A549 (cell line): ENCODE measurements at regions not wholly inside any gene's neighbourhood (a gene's known extent, or its start where the extent isn't known, plus 50 kb on each side); places are given as distances from the start of the nearest gene placed in this dataset.
A peak's percentile ranks its signal among the peaks of the same experiment; 100 is the strongest.

Experiments
- ATAC-seq, 2 experiments: fragments of 200-7000 bp in 1 of 2; fragments of >200 bp in 1 of 2; cut with Nextera tagmentation in 1 of 2; cut with Tn5 transposase in 1 of 2; 3 replicates each; pipeline versions ENCODE4 v1.8.0 to v1.9.1; 2018 to 2020; ENCODE audit warnings: mild to moderate bottlenecking in 1 of 2, moderate library complexity in 1 of 2
- CTCF ChIA-PET: fragments of 300-600 bp; sonication (Branson Sonifier 250); formaldehyde crosslinking; extraction: SDS; loops from one replicate; lab custom pipeline; 2021; ENCODE audit warnings: antibody characterized with exemption, inconsistent platforms; lab: Yijun Ruan, JAX
- POLR2A ChIA-PET: fragments of 350-600 bp; formaldehyde crosslinking; extraction: SDS; loops from one replicate; lab custom pipeline; 2021; ENCODE audit warnings: antibody characterized with exemption, inconsistent platforms; lab: Yijun Ruan, JAX
- DNase-seq, 2 experiments: peaks; one replicate each; pipeline versions ENCODE4 v3.0.0 to v3.0.0-alpha.2; 2011 to 2016; ENCODE audit warnings: low read depth in 1 of 2, low spot score in 1 of 2
- FAIRE-seq: peaks from 2 replicates; lab custom pipeline; 2011; peaks lifted over from hg19 to GRCh38; lab: Jason Lieb, UNC
- H3K27ac ChIP-seq, 2 experiments: fragments of >200 bp; sonication (Bioruptor Twin); formaldehyde crosslinking; 3 replicates each; pipeline ENCODE4 v1.5.1; 2016 to 2017
- H3K4me1 ChIP-seq: fragments of >200 bp; sonication (Bioruptor Twin); formaldehyde crosslinking; 3 replicates; pipeline ENCODE4 v1.6.1; 2016
- H3K4me2 ChIP-seq: fragments of >200 bp; sonication (Bioruptor Twin); formaldehyde crosslinking; 3 replicates; pipeline ENCODE4 v1.6.1; 2016
- H3K4me3 ChIP-seq: fragments of >200 bp; sonication (Bioruptor Twin); formaldehyde crosslinking; 3 replicates; pipeline ENCODE4 v1.5.1; 2016
- H3K9me3 ChIP-seq: fragments of >200 bp; sonication (Bioruptor Twin); formaldehyde crosslinking; 3 replicates; pipeline ENCODE4 v1.6.1; 2016
- BHLHE40 ChIP-seq: IDR thresholded peaks from 2 replicates; pipeline ENCODE4 v1.6.1; 2012; ENCODE audit warnings: low read depth, low read length, inconsistent platforms
- CBX2 ChIP-seq: fragments of 200-600 bp; sonication (generic); IDR thresholded peaks from 2 replicates; pipeline ENCODE4 v1.6.1; 2016; ENCODE audit warnings: low read depth, mild to moderate bottlenecking, borderline replicate concordance
- CBX8 ChIP-seq: fragments of 200-600 bp; sonication (generic); IDR thresholded peaks from 2 replicates; pipeline ENCODE4 v1.6.1; 2016
- CEBPB ChIP-seq, 2 experiments: fragments of >200 bp in 1 of 2; sonication (Bioruptor Twin) in 1 of 2; formaldehyde crosslinking in 1 of 2; IDR thresholded peaks; 2 replicates each; pipeline ENCODE4 v1.6.1; 2012 to 2016
- EP300 ChIP-seq, 2 experiments: fragments of >200 bp; sonication (Bioruptor Twin); formaldehyde crosslinking; IDR thresholded peaks; 2 replicates in 1 of 2; 3 replicates in 1 of 2; pipeline ENCODE4 v1.6.1; 2016 to 2017
- FOSL2 ChIP-seq, 2 experiments: fragments of 450-650 bp in 1 of 2; fragments of >200 bp in 1 of 2; sonication (Bioruptor Twin) in 1 of 2; formaldehyde crosslinking; IDR thresholded peaks; 2 replicates each; pipeline versions ENCODE4 v1.5.0 to v1.6.1; 2016 to 2020; ENCODE audit warnings: mild to moderate bottlenecking in 1 of 2, moderate library complexity in 1 of 2
- GATA3 ChIP-seq: IDR thresholded peaks from 2 replicates; pipeline ENCODE4 v1.6.1; 2012; ENCODE audit warnings: borderline replicate concordance
- HOXB5 ChIP-seq: fragments of 250-450 bp; sonication (Bioruptor Pico); IDR thresholded peaks from 2 replicates; pipeline ENCODE4 v1.5.0; 2020; ENCODE audit warnings: mild to moderate bottlenecking, moderate library complexity
- JUN ChIP-seq, 2 experiments: fragments of >200 bp; sonication (Bioruptor Twin); formaldehyde crosslinking; IDR thresholded peaks; 2 replicates in 1 of 2; 3 replicates in 1 of 2; pipeline ENCODE4 v1.6.1; 2016 to 2017
- JUNB ChIP-seq: fragments of >200 bp; sonication (Bioruptor Twin); formaldehyde crosslinking; IDR thresholded peaks from 2 replicates; pipeline ENCODE4 v1.6.1; 2016
- NPAS2 ChIP-seq: fragments of 250-450 bp; sonication (Bioruptor Pico); IDR thresholded peaks from 2 replicates; pipeline ENCODE4 v1.8.0; 2022; ENCODE audit warnings: mild to moderate bottlenecking, moderate library complexity, borderline replicate concordance
- RAD21 ChIP-seq, 2 experiments: fragments of >200 bp in 1 of 2; sonication (Bioruptor Twin) in 1 of 2; formaldehyde crosslinking in 1 of 2; IDR thresholded peaks in 1 of 2; conservative IDR thresholded peaks in 1 of 2; 2 replicates in 1 of 2; 3 replicates in 1 of 2; pipeline ENCODE4 v1.6.1; 2012 to 2018; ENCODE audit warnings: inconsistent platforms in 1 of 2
- RFX5 ChIP-seq: fragments of 450-650 bp; IDR thresholded peaks from 2 replicates; pipeline ENCODE4 v1.7.1; 2014; ENCODE audit warnings: antibody characterized with exemption, mild to moderate bottlenecking, moderate library complexity
- RNF2 ChIP-seq: fragments of 200-600 bp; sonication (generic); IDR thresholded peaks from 2 replicates; pipeline ENCODE4 v1.6.1; 2016; ENCODE audit warnings: low read depth, mild to moderate bottlenecking, antibody characterized with exemption, moderate library complexity, borderline replicate concordance
- SMC3 ChIP-seq: fragments of >200 bp; sonication (Bioruptor Twin); formaldehyde crosslinking; IDR thresholded peaks from 3 replicates; pipeline ENCODE4 v1.6.1; 2018; ENCODE audit warnings: inconsistent platforms
- TFCP2L1 ChIP-seq: fragments of 250-450 bp; sonication (Bioruptor Pico); IDR thresholded peaks from 2 replicates; pipeline ENCODE4 v1.5.0; 2021; ENCODE audit warnings: mild to moderate bottlenecking
- ZC3H11A ChIP-seq: fragments of 450-650 bp; IDR thresholded peaks from 2 replicates; pipeline ENCODE4 v1.6.1; 2014; ENCODE audit warnings: antibody characterized with exemption, mild to moderate bottlenecking
- ZNF302 ChIP-seq: fragments of 250-450 bp; sonication (Bioruptor Pico); IDR thresholded peaks from 2 replicates; pipeline ENCODE4 v1.9.0; 2021; ENCODE audit warnings: inconsistent platforms, mild to moderate bottlenecking, moderate library complexity
- WGBS: methylation state at CpG from one replicate; pipeline ENCODE4 v1.1.6; 2017; ENCODE audit errors: missing lambda C conversion rate; 5-methylcytosine and 5-hydroxymethylcytosine counted together
- TF ChIP-seq, protein P1 (sequence below): fragments of 250-450 bp; sonication (Bioruptor Pico); IDR thresholded peaks from 2 replicates; pipeline ENCODE4 v1.5.0; 2021; ENCODE audit warnings: mild to moderate bottlenecking, moderate library complexity, borderline replicate concordance
- TF ChIP-seq, protein P2 (sequence below): IDR thresholded peaks from 2 replicates; pipeline ENCODE4 v1.6.1; 2012
- TF ChIP-seq, protein P3 (sequence below): IDR thresholded peaks from 2 replicates; pipeline ENCODE4 v1.6.1; 2012; ENCODE audit warnings: low read depth, borderline replicate concordance
- TF ChIP-seq, protein P4 (sequence below): fragments of 250-450 bp; sonication (Bioruptor Pico); IDR thresholded peaks from 2 replicates; pipeline ENCODE4 v1.5.0; 2020; ENCODE audit warnings: low read depth, mild to moderate bottlenecking, moderate library complexity
- TF ChIP-seq, protein P5 (sequence below): fragments of 450-650 bp; IDR thresholded peaks from 2 replicates; pipeline ENCODE4 v1.6.1; 2014; ENCODE audit warnings: antibody characterized with exemption
- TF ChIP-seq, protein P6 (sequence below): fragments of >200 bp; sonication (Bioruptor Twin); formaldehyde crosslinking; IDR thresholded peaks from 3 replicates; pipeline ENCODE4 v1.6.1; 2016

DNA sequence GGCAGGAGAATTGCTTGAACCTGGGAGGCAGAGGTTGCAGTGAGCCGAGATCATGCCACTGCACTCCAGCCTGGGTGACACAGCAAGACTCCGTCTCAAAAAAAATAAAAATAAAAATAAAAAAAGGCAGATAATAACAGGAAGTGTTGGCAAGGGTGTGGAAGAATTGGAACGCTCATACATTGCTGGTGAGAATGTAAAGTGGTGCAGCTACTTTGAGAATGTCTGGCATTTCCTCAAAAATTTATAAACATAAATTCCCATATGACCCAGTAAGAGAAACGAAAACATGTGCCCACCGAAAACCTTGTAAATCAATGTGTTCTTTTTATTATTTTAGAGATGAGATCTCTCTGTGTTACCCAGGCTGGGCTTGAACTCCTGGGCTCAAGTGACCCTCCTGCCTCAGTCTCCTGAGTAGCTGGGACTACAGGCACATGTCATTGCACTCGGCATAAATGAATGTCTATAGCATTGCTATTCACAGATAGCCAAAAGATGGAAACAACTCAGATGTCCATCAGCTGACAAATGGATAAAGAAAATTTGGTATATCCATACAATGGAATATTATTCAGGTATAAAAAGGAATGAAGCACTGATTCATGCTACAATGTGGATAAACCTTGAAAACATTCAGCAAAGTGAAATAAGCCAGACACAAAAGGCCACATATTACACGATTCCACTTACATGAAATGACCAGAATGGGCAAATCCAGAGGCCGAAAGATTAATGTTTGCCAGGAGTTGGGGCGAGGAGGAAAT lies 63.7 kb upstream of the PLAC1 start:
- POLR2A ChIA-PET = no interaction called here
- 91% methylated on average over 9 of the region's 9 CpGs for WGBS

DNA sequence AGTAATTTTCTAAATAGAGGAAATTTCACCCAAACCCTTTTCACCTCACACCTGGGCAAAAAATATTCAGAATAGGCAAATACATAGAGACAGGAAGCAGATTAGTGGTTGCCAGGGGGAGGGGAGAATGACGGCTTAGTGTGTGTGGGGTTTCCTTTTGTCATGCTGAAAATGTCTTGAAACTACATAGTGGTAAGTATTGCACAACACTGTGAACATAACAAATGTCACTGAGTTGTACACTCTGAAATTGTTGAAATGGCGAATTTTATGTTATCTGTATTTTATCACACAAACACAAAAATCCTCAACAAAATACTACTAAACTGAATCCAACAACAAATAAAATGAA lies 60.7 kb upstream of the PLAC1 start:
- peak overlapping the region; percentile 78 to 82 for H3K27ac ChIP-seq
- peaks cover 20% of the 10 kb centered on the region for H3K4me1 ChIP-seq
- peak overlapping the region; percentile 63 for H3K4me2 ChIP-seq
- no peak overlapping the region for H3K4me3 ChIP-seq
- POLR2A ChIA-PET = no interaction called here
- H3K9me3 ChIP-seq = peaks cover 4% of the 10 kb centered on the region; the same call in 2 of the 3 replicates
- FAIRE-seq (peak; percentile 63), ATAC-seq (no peak)
- TF ChIP-seq ZNF302 (no peak), ZC3H11A (no peak), CEBPB (IDR thresholded peaks at IDR 0.05) (peak; percentile 42 to 72; a peak in 3 of 4 replicates)
- TF ChIP-seq, protein P1, sequence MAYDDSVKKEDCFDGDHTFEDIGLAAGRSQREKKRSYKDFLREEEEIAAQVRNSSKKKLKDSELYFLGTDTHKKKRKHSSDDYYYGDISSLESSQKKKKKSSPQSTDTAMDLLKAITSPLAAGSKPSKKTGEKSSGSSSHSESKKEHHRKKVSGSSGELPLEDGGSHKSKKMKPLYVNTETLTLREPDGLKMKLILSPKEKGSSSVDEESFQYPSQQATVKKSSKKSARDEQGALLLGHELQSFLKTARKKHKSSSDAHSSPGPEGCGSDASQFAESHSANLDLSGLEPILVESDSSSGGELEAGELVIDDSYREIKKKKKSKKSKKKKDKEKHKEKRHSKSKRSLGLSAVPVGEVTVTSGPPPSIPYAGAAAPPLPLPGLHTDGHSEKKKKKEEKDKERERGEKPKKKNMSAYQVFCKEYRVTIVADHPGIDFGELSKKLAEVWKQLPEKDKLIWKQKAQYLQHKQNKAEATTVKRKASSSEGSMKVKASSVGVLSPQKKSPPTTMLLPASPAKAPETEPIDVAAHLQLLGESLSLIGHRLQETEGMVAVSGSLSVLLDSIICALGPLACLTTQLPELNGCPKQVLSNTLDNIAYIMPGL (CRISPR knock-in tag) = no peak
- TF ChIP-seq, all 56 proteins: peak for 1
- DNase-seq = no peak
- 63% methylated on average over 2 of the region's 2 CpGs for WGBS
- CTCF ChIA-PET = no interaction called here

More for the DNA sequence above, 63.7 kb upstream of the PLAC1 start:
- DNase-seq (no peak), ATAC-seq (no peak), FAIRE-seq (peak; percentile 61)
- Histone ChIP-seq H3K27ac (no peak overlapping the region), H3K4me1 (peaks cover 25% of the 10 kb centered on the region), H3K4me3 (no peak overlapping the region), H3K9me3 (peaks cover 4% of the 10 kb centered on the region; the same call in 2 of the 3 replicates), H3K4me2 (no peak overlapping the region)
- TF ChIP-seq RNF2 = no peak
- CTCF ChIA-PET = no interaction called here

DNA sequence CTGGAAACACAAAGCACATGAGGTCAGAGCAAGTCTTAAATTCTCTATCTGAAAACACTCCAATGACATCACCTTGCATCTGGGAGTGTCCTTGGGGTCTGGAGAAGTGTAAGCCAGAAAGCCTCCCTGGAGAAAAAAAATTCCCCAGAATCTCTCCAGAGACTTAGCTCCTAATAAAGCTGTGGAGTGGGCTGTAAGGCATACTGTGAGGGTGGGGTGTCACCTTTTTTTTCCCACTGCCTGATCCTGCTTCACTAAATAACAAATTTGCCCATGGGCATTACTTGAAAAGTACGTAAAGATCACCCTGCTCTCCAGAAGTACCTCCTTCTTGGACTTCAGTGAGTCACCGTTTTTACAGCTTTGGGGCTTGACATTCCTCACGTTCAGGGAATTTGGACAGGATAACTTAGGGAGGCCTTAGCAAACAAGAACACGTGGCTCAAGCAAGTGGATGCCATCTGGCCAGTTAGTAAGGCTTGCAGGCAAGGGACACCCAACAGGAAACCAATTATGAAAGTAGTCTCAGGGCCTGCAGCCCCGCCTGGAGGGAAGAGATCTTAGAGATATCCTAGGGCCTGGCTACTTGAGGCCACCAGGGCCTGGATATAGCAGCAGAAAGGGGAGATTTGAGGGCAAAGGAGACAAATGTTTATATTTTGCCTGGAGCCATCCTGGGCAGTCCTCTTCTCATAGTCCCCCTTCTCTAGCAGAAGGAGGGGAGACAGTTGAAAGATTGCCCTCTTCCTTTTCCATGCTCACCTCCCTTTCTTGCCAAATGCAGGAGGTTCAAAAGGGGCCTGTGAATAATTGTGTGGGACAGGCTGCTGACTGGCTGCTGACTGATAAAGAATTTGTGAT lies 60.1 kb upstream of the PLAC1 start:
- DNase-seq (peak; percentile 80 to 95), FAIRE-seq (peak; percentile 99), ATAC-seq (peak; percentile 96)
- peaks cover 20% of the 10 kb centered on the region for H3K4me1 ChIP-seq
- peaks cover 4% of the 10 kb centered on the region; the same call in 2 of the 3 replicates for H3K9me3 ChIP-seq
- H3K4me2 ChIP-seq = peak overlapping the region; percentile 63
- TF ChIP-seq CBX2 (no peak), FOSL2 (IDR thresholded peaks at IDR 0.05) (peak; percentile 57; the same call in 1 of the 2 replicates), FOSL2 (CRISPR knock-in tag; IDR thresholded peaks at IDR 0.05) (peak; percentile 85), RFX5 (no peak), CBX8 (no peak), HOXB5 (no peak), TFCP2L1 (CRISPR knock-in tag) (no peak), EP300 (IDR thresholded peaks at IDR 0.05) (peak in 1 of 2 experiments; percentile 55; a peak in 3 of 5 replicates), JUN (IDR thresholded peaks at IDR 0.05) (0 out of 5 replicates have a peak, but pooled peaks of 1 of the 2 experiments have one; percentile 42), CEBPB (IDR thresholded peaks at IDR 0.05) (peak in 1 of 2 experiments; percentile 51; a peak in 1 of 4 replicates), ZC3H11A (no peak), GATA3 (peak; percentile 93), NPAS2 (peak; percentile 72; the same call in 1 of the 2 replicates), SMC3 (peak; percentile 47; the same call in 2 of the 3 replicates), JUNB (peak; percentile 49; the same call in 1 of the 2 replicates), BHLHE40 (peak; percentile 87), RAD21 (conservative IDR thresholded peaks at IDR 0.05 in 1 of 2, IDR thresholded peaks at IDR 0.05 in 1 of 2) (peak; percentile 45 to 55)
- TF ChIP-seq, protein P2, sequence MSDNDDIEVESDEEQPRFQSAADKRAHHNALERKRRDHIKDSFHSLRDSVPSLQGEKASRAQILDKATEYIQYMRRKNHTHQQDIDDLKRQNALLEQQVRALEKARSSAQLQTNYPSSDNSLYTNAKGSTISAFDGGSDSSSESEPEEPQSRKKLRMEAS = peak; percentile 98
- TF ChIP-seq, protein P3, sequence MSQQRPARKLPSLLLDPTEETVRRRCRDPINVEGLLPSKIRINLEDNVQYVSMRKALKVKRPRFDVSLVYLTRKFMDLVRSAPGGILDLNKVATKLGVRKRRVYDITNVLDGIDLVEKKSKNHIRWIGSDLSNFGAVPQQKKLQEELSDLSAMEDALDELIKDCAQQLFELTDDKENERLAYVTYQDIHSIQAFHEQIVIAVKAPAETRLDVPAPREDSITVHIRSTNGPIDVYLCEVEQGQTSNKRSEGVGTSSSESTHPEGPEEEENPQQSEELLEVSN = peak; percentile 81; the same call in 1 of the 2 replicates
- TF ChIP-seq, protein P4, sequence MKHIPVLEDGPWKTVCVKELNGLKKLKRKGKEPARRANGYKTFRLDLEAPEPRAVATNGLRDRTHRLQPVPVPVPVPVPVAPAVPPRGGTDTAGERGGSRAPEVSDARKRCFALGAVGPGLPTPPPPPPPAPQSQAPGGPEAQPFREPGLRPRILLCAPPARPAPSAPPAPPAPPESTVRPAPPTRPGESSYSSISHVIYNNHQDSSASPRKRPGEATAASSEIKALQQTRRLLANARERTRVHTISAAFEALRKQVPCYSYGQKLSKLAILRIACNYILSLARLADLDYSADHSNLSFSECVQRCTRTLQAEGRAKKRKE (CRISPR knock-in tag) = peak; percentile 90
- TF ChIP-seq, protein P5, sequence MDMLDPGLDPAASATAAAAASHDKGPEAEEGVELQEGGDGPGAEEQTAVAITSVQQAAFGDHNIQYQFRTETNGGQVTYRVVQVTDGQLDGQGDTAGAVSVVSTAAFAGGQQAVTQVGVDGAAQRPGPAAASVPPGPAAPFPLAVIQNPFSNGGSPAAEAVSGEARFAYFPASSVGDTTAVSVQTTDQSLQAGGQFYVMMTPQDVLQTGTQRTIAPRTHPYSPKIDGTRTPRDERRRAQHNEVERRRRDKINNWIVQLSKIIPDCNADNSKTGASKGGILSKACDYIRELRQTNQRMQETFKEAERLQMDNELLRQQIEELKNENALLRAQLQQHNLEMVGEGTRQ = peak; percentile 19; the same call in 1 of the 2 replicates
- TF ChIP-seq, protein P6, sequence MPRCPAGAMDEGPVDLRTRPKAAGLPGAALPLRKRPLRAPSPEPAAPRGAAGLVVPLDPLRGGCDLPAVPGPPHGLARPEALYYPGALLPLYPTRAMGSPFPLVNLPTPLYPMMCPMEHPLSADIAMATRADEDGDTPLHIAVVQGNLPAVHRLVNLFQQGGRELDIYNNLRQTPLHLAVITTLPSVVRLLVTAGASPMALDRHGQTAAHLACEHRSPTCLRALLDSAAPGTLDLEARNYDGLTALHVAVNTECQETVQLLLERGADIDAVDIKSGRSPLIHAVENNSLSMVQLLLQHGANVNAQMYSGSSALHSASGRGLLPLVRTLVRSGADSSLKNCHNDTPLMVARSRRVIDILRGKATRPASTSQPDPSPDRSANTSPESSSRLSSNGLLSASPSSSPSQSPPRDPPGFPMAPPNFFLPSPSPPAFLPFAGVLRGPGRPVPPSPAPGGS = no peak
- CTCF ChIA-PET = interaction anchor here (1.2 to 2.1 kb wide), 2 partner anchors 42 to 197 kb away, joined by 4 to 5 read pairs; no protein-coding TSS in a partner anchor
- 0% methylated on average over 5 of the region's 5 CpGs for WGBS
- H3K27ac ChIP-seq = peak overlapping the region; percentile 78 to 82
- H3K4me3 ChIP-seq = no peak overlapping the region
- POLR2A ChIA-PET = interaction anchor here (0.6 kb wide), 1 partner anchor 173 kb away, joined by 4 read pairs; no protein-coding TSS in a partner anchor
